Eye (tissue), 1 donor: ENCODE measurements at regions not wholly inside any gene's neighbourhood (a gene's known extent, or its start where the extent isn't known, plus 50 kb on each side); places are given as distances from the start of the nearest gene placed in this dataset.
A peak's percentile ranks its signal among the peaks of the same experiment; 100 is the strongest.

Experiments used
- DNase-seq: peaks from one replicate; pipeline ENCODE4 v3.0.0-alpha.2; 2015

DNA sequence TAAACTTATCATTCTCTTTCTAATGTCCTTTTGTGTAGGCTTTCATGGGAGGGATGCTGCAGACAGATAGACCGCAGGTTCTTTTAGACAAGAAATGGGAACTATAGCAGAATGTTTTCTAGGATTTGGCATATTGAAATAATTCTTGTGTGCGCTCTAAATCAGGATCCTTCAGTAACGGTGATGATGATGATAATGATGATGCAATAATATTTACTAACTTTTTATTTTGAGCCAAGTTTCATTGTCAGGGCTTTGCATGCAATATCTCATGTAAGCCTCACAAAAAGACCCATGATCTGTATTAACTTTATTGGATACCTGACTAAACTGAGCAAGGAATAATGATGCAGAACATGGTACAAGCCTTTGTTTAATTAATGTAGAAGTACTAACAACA is 280.1 kb downstream of the HAO1 start:
- DNase-seq, result no peak

- DNase-seq, result peak; percentile 37
Measured at GRCh38 chr20:7665376-7665775, 274.9 kb downstream of the HAO1 start.

GRCh38 chr20:7667194-7667593 is 273.1 kb downstream of the HAO1 start:
- no peak for DNase-seq

DNA sequence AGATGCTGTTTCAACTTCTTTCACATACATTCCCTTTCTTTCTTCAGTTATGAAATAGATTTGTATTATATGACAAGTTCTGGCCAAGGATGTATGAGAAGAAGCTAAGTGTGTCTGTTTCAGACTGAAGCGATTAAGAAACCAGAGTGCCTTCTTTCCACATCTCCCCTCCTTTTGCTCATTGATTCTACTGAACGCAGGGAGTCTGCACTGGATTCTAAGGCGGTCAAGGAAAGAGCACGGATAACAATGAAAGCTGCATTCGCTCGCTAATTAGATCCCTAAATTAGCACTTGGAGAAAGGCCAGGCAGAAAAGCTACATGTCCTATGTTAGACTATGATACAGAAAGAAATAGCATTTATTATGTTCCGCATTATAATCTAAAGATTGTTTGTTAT is 267.7 kb downstream of the HAO1 start:
- no peak for DNase-seq

DNA sequence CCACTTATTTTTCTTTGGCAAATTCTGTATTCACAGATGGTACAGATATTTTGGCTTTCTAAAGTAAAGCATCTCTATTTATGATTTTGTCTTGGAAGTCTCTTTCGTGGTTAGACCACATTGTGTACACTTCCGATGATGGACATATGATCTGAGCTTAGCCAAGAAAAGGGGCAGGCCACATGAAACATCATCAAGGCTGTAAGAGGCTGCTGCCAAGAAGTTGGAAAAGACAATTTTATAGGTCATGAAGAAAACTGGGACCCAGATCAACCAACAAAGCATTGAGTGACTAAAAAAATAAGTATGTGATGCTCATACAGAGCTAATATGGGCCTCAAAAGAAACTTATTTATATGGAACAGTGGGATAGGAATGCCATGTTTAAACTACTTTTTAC is 266.4 kb downstream of the HAO1 start:
- DNase-seq, result no peak

DNA sequence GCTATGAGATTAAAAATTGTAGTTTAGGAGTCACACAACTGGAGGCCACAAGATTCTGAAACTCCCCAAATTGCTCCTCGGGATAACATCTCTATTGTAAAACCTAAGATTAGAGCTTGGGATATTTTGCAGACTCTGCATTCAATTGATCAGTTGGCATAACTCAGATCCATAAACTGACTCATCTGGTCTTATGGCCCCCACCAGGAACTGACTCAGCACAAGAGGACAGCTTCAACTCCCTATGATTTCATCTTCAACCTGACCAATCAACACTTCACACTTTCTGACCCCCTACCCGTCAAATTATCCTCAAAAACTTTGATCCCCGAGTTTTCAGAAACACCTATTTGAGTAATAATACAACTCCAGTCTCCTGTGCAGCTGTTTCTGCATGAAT is 257.3 kb downstream of the HAO1 start:
- no peak for DNase-seq

GRCh38 chr20:7687065-7687464 is 253.2 kb downstream of the HAO1 start:
- DNase-seq, result no peak

DNA sequence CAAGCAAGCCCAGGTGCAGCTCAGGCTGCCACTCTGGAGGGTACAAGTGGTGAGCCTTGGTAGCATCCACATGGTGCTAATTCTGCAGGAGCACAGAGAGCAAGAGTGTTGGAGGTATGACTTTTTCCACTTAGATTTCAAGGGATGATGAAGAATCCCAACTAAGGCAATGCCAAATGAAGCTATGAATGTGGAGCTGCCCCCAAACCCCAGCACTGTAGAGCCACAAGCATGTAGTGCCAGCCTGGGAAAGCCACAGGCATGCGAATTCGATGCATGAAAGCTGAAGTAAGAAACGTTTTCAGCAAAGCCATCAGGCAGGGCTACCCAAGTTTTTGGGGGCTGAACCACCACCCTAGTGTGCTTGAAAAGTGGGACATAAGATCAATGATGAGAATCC is 251.1 kb downstream of the HAO1 start:
- no peak for DNase-seq

- DNase-seq, result no peak
Measured at GRCh38 chr20:7691647-7692269, 248.5 kb downstream of the HAO1 start.

DNA sequence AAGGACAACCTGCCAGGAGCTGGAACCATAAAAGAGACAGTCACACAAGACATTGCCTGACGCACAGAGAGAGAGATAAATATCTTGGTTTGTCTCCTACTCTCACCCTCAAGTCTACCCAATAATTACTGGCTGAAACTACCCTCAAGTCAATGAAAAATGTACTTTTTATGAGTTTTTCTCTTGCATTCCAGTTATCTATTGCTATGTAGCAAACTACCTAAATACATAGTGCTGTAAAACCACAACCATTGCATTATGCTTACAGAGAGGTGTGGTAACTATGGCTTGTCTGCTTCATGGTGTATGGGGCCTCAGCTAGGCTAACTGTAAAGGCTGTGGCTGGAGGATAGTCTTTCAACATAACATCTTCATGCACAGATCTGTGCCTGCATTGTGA is 247.8 kb downstream of the HAO1 start:
- DNase-seq, result no peak

GRCh38 chr20:7693761-7694160 is 246.5 kb downstream of the HAO1 start:
- no peak for DNase-seq

DNA sequence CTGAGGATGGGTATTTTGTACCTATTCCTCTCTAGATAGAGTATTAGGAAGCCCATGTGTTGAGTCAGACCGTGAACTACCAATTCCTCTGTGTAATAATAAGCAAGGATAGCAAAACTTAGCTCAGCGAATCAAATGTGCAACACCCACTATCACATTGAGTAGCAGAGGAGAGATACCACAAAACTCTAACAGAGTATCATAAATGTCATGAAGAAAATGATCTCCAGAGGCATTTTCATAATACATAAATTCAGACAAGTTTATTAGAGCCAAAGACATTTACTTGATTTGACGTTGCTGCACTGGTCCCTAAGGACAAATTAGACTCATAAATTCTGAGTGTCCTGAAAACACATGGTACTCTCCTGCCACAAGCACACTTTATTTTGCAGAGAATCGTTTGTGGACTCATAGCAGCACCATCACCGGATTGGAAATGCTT is 245.2 kb downstream of the HAO1 start:
- no peak for DNase-seq

DNA sequence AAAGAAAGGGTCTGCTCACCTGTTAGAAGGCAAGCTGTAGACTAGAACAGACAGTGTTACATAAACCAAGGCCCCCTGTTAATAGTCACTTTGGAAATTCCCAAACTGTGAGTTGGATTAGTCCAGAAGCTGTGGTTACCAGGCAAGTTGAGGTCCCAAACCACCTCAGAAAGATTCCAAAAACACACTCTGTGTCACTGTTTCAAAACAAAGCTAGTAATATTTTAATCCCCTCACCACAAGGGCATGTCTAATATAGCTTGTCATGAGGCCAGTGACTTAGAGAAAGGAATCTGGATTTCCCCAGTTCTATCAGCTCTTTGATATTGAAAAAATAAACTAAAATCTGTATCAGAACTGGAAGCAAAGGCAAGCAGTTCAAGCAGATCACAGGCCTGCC is 244.6 kb downstream of the HAO1 start:
- DNase-seq, result no peak

DNA sequence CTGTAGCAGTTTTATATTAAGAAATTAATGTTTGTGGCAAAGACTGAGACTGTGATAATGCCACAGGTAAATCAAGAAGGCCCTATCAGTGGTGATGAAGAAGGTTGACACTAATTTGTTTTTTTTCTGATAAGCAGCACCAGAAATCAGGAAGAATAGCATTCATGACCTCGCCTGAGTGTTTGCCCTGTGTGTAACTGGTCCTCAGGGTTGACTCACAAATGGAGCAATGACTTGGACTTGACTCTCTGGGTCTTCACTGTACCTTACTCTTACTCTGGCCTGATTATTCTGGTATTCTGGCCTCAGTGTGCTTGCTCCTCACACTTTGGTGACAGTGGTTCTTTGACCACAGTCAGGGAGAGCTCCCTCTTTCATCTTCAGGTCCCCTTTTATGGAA is 243.9 kb downstream of the HAO1 start:
- no peak for DNase-seq

DNA sequence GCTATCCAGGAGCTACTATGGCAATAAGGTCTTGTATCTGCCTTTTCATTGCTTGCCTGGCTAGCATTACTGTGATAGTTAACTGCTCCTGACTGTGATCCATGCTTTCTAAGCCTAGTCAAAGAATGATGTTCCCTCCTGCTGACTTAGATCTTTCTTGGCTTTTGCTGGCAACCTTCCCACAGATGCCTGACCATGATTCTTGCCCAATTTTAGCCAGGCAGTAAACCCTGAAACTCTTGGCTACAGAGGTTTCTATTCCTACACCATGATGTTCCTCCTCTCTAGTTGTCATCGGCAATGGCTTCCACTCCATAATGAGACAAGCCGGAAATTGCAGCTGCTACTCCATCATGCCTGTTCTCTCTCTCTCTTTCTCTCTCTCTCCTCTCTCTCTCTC is 238.1 kb downstream of the HAO1 start:
- DNase-seq, result no peak

DNA sequence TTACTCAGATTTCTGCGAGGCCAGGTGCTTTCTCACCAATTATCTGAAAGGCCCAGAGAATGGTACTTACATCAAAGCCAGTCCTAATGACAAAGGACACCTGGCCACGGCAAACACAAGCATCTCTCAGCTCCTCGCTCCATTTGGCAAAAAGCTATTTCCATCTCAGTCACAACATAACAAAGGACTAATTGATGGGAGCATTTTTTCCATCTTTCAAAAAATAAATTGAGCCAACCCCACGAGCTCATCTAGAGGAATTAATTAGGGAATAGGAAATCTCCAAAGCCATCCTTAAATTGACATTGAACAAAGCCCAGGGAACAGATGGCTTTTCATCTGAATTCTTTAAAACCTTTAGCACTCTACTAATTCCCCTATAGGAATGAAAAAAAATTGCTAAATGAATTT is 236.7 kb downstream of the HAO1 start:
- peak; percentile 68 for DNase-seq

GRCh38 chr20:7703996-7704395 is 236.3 kb downstream of the HAO1 start:
- DNase-seq, result peak; percentile 55

DNA sequence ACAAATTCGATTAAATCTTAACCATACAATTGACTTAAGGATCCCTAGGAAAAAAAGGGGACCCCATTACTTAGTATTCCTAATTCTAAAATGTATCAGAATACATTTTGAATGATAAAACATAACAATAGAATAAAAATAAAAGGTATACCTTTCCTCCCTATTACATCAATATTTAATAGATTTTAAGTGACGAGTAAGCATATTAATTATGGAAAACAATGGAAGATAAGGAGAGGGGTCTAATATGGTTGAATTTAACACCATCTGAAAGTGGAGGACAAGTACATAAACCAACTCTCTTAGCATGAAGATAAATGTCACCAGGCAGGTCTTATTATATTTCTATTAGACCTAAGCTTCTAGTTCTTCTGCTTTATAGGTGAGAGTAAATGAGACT is 232.1 kb downstream of the HAO1 start:
- no peak for DNase-seq

DNA sequence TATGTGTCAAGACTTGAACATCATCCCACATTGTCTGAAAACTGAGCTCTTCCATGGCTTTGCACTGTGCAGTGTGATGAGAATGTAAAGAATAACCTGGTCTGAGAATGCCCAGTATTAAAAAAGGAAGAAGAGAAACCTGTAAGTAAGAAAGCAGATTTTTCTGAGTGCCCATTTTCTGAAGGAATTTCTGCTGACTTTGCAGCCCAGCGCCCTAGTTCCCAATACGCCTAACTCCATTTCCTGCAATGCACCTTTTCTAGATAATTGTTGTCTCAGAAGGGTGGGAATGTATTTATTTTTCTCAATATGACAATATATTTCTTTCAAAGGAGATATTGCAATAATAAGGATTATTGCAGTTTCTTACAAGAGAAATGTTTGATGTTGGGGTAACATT is 231.5 kb downstream of the HAO1 start:
- DNase-seq, result no peak

- no peak for DNase-seq
Measured at GRCh38 chr20:7710440-7710839, 229.8 kb downstream of the HAO1 start.

DNA sequence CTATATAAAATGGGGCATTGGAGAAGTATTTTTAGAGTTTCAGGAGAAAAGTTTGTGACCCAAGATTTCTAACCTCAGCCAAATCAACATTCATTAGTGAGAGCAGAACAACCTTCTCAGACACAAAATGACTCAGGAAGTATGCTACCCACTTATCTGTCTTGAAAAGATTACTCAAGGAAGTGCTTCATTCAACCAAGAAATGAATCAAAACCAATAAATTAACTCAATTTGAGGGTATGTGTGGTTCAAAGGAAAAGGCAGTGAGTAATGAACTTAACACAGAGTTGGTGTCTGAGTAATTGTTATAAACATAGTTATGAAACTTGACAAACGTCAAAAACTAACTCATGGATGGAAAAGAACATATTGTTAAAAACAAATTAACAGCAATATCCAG is 227.6 kb downstream of the HAO1 start:
- no peak for DNase-seq

- no peak for DNase-seq
Measured at GRCh38 chr20:7714549-7714948, 225.7 kb downstream of the HAO1 start.

- DNase-seq, result no peak
Measured at GRCh38 chr20:7716286-7716972, 223.8 kb downstream of the HAO1 start.

GRCh38 chr20:7722564-7722963 is 217.7 kb downstream of the HAO1 start:
- DNase-seq, result no peak

- DNase-seq, result no peak
Measured at GRCh38 chr20:7723284-7723683, 217.0 kb downstream of the HAO1 start.
